Endothelial cell of umbilical vein (primary cell): ENCODE measurements at regions not wholly inside any gene's neighbourhood (a gene's known extent, or its start where the extent isn't known, plus 50 kb on each side); places are given as distances from the start of the nearest gene placed in this dataset.

Experiments
- BruUV-seq: library from RNA; stranded (reverse); fragments of 400-500 nt; replicated peaks from 2 replicates; lab custom pipeline; 2021; lab: Mats Ljungman, UMichigan
- CTCF ChIA-PET: fragments of 300-600, 350-600 bp; sonication (Branson Sonifier 250); formaldehyde crosslinking; loops from one replicate; lab custom pipeline; 2021; ENCODE audit warnings: antibody characterized with exemption, inconsistent platforms; lab: Charles Lee
- POLR2A ChIA-PET: fragments of 300-600, 350-600 bp; sonication (Branson Sonifier 250); formaldehyde crosslinking; loops from one replicate; lab custom pipeline; 2021; ENCODE audit warnings: antibody characterized with exemption, inconsistent platforms; lab: Charles Lee
- DNase-seq: peaks from one replicate; pipeline ENCODE4 v3.0.0-alpha.2; 2011; ENCODE audit warnings: low read depth, low spot score
- FAIRE-seq: peaks from 2 replicates; lab custom pipeline; 2011; peaks lifted over from hg19 to GRCh38; lab: Jason Lieb, UNC
- H2AFZ ChIP-seq: 2 replicates; pipeline ENCODE4 v1.6.0; 2012; ENCODE audit warnings: low read depth, low read length, control low read depth, inconsistent platforms
- H3K27ac ChIP-seq: 2 replicates; pipeline ENCODE4 v1.5.1; 2011; ENCODE audit warnings: low read depth, mild to moderate bottlenecking, control low read depth, low read length, moderate library complexity; ENCODE audit not compliant: insufficient read depth
- H3K27me3 ChIP-seq, 2 experiments: 2 replicates each; pipeline versions ENCODE4 v1.6.0 to v1.6.1; 2011; ENCODE audit warnings: low read length in 2 of 2, mixed read lengths in 1 of 2; ENCODE audit not compliant: control insufficient read depth in 2 of 2, insufficient read depth in 2 of 2
- H3K36me3 ChIP-seq, 2 experiments: 2 replicates in 1 of 2; 3 replicates in 1 of 2; pipeline ENCODE4 v1.5.1; 2011; ENCODE audit warnings: low read length in 2 of 2, mild to moderate bottlenecking in 1 of 2, moderate library complexity in 1 of 2; ENCODE audit not compliant: control insufficient read depth in 2 of 2, insufficient read depth in 2 of 2; ENCODE audit errors: extremely low read depth in 1 of 2
- H3K4me1 ChIP-seq: 3 replicates; pipeline ENCODE4 v1.5.1; 2011; ENCODE audit warnings: mild to moderate bottlenecking, low read length; ENCODE audit not compliant: control insufficient read depth, insufficient read depth; ENCODE audit errors: extremely low read depth
- H3K4me2 ChIP-seq: 2 replicates; pipeline ENCODE4 v1.6.1; 2011; ENCODE audit warnings: low read length, control low read depth, mixed read lengths; ENCODE audit not compliant: insufficient read depth
- H3K4me3 ChIP-seq, 3 experiments: fragments of 200-600 bp in 1 of 3; sonication (generic), shearing (Covaris generic) in 1 of 3; replicated peaks in 1 of 3; 2 replicates each; pipeline ENCODE4 v1.5.1; 2011 to 2016; ENCODE audit warnings: control low read depth in 3 of 3, low read length in 3 of 3, mild to moderate bottlenecking in 2 of 3, inconsistent platforms in 1 of 3, low read depth in 1 of 3, moderate library complexity in 1 of 3; ENCODE audit not compliant: insufficient read depth in 1 of 3
- H3K79me2 ChIP-seq: 2 replicates; pipeline ENCODE4 v1.6.0; 2012; ENCODE audit warnings: low read length, inconsistent platforms; ENCODE audit not compliant: control insufficient read depth, insufficient read depth
- H3K9ac ChIP-seq: replicated peaks from 2 replicates; pipeline ENCODE3; 2011; ENCODE audit warnings: low read length, control low read depth; ENCODE audit not compliant: insufficient read depth; ENCODE audit errors: extremely low read depth
- H3K9me1 ChIP-seq: replicated peaks from 3 replicates; pipeline ENCODE4 v1.6.0; 2011; ENCODE audit warnings: mild to moderate bottlenecking, low read length; ENCODE audit not compliant: control insufficient read depth, insufficient read depth; ENCODE audit errors: extremely low read depth
- H3K9me3 ChIP-seq: replicated peaks from 2 replicates; pipeline ENCODE4 v1.5.1; 2012; ENCODE audit warnings: low read length, inconsistent platforms; ENCODE audit not compliant: control insufficient read depth, insufficient read depth
- H4K20me1 ChIP-seq: replicated peaks from 2 replicates; pipeline ENCODE3; 2011; ENCODE audit warnings: mild to moderate bottlenecking, low read length; ENCODE audit not compliant: control insufficient read depth, insufficient read depth; ENCODE audit errors: extremely low read depth
- CTCF ChIP-seq, 2 donors: IDR thresholded peaks; 1 replicate in 1 of 2; 2 replicates in 1 of 2; pipeline ENCODE4 v1.5.1; 2011; ENCODE audit warnings: low read length in 2 of 2, mild to moderate bottlenecking in 2 of 2, moderate library complexity in 2 of 2, control low read depth in 1 of 2, inconsistent platforms in 1 of 2, low read depth in 1 of 2; ENCODE audit not compliant: insufficient read depth in 1 of 2; ENCODE audit errors: extremely low read depth in 1 of 2
- EZH2 ChIP-seq: IDR thresholded peaks from 2 replicates; pipeline ENCODE4 v1.6.1; 2012; ENCODE audit warnings: borderline replicate concordance, low read depth, mild to moderate bottlenecking, moderate library complexity, low read length, inconsistent platforms; ENCODE audit not compliant: severe bottlenecking
- FOS ChIP-seq: IDR thresholded peaks from 2 replicates; pipeline ENCODE4 v1.6.1; 2011; ENCODE audit warnings: mild to moderate bottlenecking, low read length, moderate library complexity, borderline replicate concordance; ENCODE audit not compliant: insufficient read depth
- GATA2 ChIP-seq: IDR thresholded peaks from 2 replicates; pipeline ENCODE4 v1.7.0; 2011; ENCODE audit warnings: low read depth, mild to moderate bottlenecking, moderate library complexity, mixed read lengths, low read length; ENCODE audit not compliant: insufficient read length, insufficient read depth
- JUN ChIP-seq: IDR thresholded peaks from 2 replicates; pipeline ENCODE4 v1.6.1; 2011; ENCODE audit warnings: borderline replicate concordance, low read depth; ENCODE audit not compliant: insufficient read length, insufficient read depth
- MYC ChIP-seq: IDR thresholded peaks from one replicate; pipeline ENCODE4 v1.6.1; 2011; ENCODE audit warnings: mild to moderate bottlenecking, low read depth, low read length
- POLR2A ChIP-seq: IDR thresholded peaks from 2 replicates; pipeline ENCODE4 v1.6.1; 2012; ENCODE audit warnings: low read depth, mild to moderate bottlenecking, control low read depth, low read length
- POLR2AphosphoS5 ChIP-seq: IDR thresholded peaks from 2 replicates; pipeline ENCODE4 v1.6.1; 2012; ENCODE audit warnings: low read depth, mild to moderate bottlenecking, control low read depth, low read length, moderate library complexity; ENCODE audit not compliant: insufficient read depth
- dilution Hi-C: fragments of 300-500 bp; cut with MboI; formaldehyde crosslinking; loops from one replicate; pipeline ENCODE4 v1.15.0; 2019; ENCODE audit warnings: low sequenced_read_pairs; ENCODE audit not compliant: extremely low pct_ligation_motif_present
- intact Hi-C: fragments of 100-400 bp; cut with micrococcal nuclease; formaldehyde crosslinking; loops from one replicate; pipeline ENCODE4 v1.10.0; 2022
- TF ChIP-seq, protein P1 (sequence below): IDR thresholded peaks from 2 replicates; pipeline ENCODE4 v1.6.1; 2011; ENCODE audit not compliant: insufficient read depth, insufficient read length

DNA sequence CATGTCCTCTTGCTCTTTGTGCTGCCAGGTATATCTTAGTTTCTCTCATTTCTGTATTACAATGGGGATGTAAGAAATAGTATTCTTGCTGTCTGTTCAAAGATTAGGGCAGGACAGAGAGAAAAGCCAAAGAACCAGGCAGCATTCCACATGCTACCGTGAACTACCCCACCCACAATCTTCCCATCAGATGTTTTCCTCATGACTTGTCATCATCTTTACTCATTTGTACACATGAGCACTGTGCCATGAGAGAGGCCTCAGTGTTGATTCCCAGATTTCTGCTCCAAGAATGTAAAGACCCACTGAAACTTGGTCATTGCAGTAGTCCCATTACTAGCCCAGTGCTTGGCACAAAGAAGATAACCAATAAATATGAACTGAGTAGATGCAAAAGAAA, 354.6 kb upstream of the RASGEF1B start:
- no peak overlapping the region for H3K4me2 ChIP-seq

More for the DNA sequence above, 354.6 kb upstream of the RASGEF1B start:
- no peak for FAIRE-seq
- no TSS peak for BruUV-seq
- ChIA-PET CTCF (no interaction called here), POLR2A (no interaction called here)
- Histone ChIP-seq H3K27ac (no peak overlapping the region), H3K9ac (no peak overlapping the region), H3K4me1 (no peaks in the 10 kb centered on the region), H3K4me3 (no peak overlapping the region), H3K36me3 (no peaks in the 10 kb centered on the region), H3K79me2 (no peaks in the 10 kb centered on the region), H3K9me3 (no peaks in the 10 kb centered on the region), H2AFZ (no peak overlapping the region), H3K9me1 (no peaks in the 10 kb centered on the region), H4K20me1 (no peaks in the 10 kb centered on the region), H3K27me3 (no peaks in the 10 kb centered on the region)
- dilution Hi-C loops (no loop called here), intact Hi-C loops (no loop called here)
- TF ChIP-seq MYC: no peak
- TF ChIP-seq FOS: no peak
- no peak for TF ChIP-seq EZH2
- TF ChIP-seq POLR2AphosphoS5: no peak
- TF ChIP-seq, protein P1, sequence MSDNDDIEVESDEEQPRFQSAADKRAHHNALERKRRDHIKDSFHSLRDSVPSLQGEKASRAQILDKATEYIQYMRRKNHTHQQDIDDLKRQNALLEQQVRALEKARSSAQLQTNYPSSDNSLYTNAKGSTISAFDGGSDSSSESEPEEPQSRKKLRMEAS: no peak
- TF ChIP-seq JUN: no peak
- no peak for TF ChIP-seq POLR2A
- TF ChIP-seq GATA2: no peak
- no peak for TF ChIP-seq CTCF (IDR thresholded peaks at IDR 0.05; ENCODE audit: extremely low read depth in 1 of 2, insufficient read depth in 1 of 2, low read depth in 1 of 2, low read length in 2 of 2)
- no peak for DNase-seq
